GM12864 (cell line): ENCODE measurements at regions not wholly inside any gene's neighbourhood (a gene's known extent, or its start where the extent isn't known, plus 50 kb on each side); places are given as distances from the start of the nearest gene placed in this dataset.

ENCODE experiments used
- DNase-seq: peaks from one replicate; pipeline ENCODE4 v3.0.0-alpha.2; 2011; ENCODE audit warnings: low read depth
- H3K4me3 ChIP-seq: 2 replicates; pipeline ENCODE4 v1.5.1; 2011; ENCODE audit warnings: mild to moderate bottlenecking, low read depth, low read length, control low read depth
- TF ChIP-seq, protein P1 (sequence below): IDR thresholded peaks from 2 replicates; pipeline ENCODE4 v1.5.1; 2011; ENCODE audit warnings: low read depth, mild to moderate bottlenecking, moderate library complexity, low read length, control low read depth, inconsistent platforms; ENCODE audit errors: missing control alignments

GRCh38 chr15:96703091-96703490, 372.6 kb downstream of the NR2F2 start:
- TF ChIP-seq, protein P1, sequence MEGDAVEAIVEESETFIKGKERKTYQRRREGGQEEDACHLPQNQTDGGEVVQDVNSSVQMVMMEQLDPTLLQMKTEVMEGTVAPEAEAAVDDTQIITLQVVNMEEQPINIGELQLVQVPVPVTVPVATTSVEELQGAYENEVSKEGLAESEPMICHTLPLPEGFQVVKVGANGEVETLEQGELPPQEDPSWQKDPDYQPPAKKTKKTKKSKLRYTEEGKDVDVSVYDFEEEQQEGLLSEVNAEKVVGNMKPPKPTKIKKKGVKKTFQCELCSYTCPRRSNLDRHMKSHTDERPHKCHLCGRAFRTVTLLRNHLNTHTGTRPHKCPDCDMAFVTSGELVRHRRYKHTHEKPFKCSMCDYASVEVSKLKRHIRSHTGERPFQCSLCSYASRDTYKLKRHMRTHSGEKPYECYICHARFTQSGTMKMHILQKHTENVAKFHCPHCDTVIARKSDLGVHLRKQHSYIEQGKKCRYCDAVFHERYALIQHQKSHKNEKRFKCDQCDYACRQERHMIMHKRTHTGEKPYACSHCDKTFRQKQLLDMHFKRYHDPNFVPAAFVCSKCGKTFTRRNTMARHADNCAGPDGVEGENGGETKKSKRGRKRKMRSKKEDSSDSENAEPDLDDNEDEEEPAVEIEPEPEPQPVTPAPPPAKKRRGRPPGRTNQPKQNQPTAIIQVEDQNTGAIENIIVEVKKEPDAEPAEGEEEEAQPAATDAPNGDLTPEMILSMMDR = no peak
- H3K4me3 ChIP-seq = no peak overlapping the region
- no peak for DNase-seq

GRCh38 chr15:96703794-96704550, 373.5 kb downstream of the NR2F2 start:
- DNase-seq = no peak
- no peak overlapping the region for H3K4me3 ChIP-seq
- TF ChIP-seq, protein P1 = no peak

GRCh38 chr15:96716075-96716474, 385.6 kb downstream of the NR2F2 start:
- DNase-seq = no peak
- no peak overlapping the region for H3K4me3 ChIP-seq
- TF ChIP-seq, protein P1 = no peak

GRCh38 chr15:96716478-96716877, 386.0 kb downstream of the NR2F2 start:
- no peak overlapping the region for H3K4me3 ChIP-seq
- TF ChIP-seq, protein P1 = no peak
- DNase-seq = no peak

GRCh38 chr15:96720251-96720650, 389.8 kb downstream of the NR2F2 start:
- TF ChIP-seq, protein P1 = no peak
- no peak for DNase-seq
- H3K4me3 ChIP-seq = no peak overlapping the region

GRCh38 chr15:96720656-96721055, 390.2 kb downstream of the NR2F2 start:
- no peak overlapping the region for H3K4me3 ChIP-seq
- TF ChIP-seq, protein P1 = no peak
- no peak for DNase-seq

- no peak for DNase-seq
- no peak overlapping the region for H3K4me3 ChIP-seq
- TF ChIP-seq, protein P1 = no peak
Measured at GRCh38 chr15:96728591-96728990, 398.1 kb downstream of the NR2F2 start.
